GM18873 (cell line): ENCODE measurements at regions not wholly inside any gene's neighbourhood (a gene's known extent, or its start where the extent isn't known, plus 50 kb on each side); places are given as distances from the start of the nearest gene placed in this dataset.

Experiments
- ATAC-seq: cut with Tn5 transposase; IDR thresholded peaks from one replicate; pipeline ENCODE4 v1.9.1; 2021; ENCODE audit warnings: mild to moderate bottlenecking, moderate library complexity, moderate number of reproducible peaks; ENCODE audit not compliant: unreplicated experiment, low FRiP score

DNA sequence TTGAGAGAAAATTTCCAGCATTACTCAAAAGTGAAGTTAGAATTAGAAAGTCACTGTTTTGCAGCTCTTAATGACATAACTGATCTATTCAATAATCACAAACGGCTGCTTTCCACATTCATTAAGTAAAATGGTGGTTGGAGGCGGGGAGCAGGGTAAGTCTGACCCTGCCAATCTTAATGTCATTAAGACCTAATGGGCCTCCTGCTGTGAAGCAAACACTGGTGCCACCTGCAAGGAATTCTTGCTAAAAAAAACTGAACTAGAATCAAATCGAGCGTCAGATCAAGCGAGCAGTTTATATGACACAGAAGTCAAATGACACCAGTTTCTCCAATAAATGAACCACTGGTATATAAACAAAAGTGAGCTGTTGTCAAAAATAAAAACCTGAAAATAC is 351.5 kb downstream of the BRD1 start:
- no peak for ATAC-seq

GRCh38 chr22:49475253-49475652 is 352.4 kb downstream of the BRD1 start:
- ATAC-seq: no peak

DNA sequence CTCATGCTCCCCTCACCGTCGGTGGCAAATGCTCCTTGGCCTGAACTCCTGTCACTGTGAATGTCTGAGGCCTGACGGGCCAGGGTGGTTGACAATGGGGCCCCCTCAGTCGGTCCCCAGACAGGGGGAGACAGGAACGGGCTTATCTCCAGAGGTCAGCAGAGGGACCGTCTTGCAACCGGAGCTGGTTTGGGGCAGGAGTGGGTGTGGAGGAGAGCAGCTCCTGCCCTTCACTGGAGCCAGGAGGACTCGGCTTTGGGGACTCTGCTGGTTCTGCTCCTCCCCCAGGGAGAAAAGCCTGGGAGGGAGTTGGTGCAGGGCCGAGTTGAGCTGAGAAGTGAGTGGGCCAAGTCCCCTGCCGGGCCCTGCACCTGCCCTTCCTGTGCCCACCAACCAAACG is 354.4 kb downstream of the BRD1 start:
- ATAC-seq: no peak

DNA sequence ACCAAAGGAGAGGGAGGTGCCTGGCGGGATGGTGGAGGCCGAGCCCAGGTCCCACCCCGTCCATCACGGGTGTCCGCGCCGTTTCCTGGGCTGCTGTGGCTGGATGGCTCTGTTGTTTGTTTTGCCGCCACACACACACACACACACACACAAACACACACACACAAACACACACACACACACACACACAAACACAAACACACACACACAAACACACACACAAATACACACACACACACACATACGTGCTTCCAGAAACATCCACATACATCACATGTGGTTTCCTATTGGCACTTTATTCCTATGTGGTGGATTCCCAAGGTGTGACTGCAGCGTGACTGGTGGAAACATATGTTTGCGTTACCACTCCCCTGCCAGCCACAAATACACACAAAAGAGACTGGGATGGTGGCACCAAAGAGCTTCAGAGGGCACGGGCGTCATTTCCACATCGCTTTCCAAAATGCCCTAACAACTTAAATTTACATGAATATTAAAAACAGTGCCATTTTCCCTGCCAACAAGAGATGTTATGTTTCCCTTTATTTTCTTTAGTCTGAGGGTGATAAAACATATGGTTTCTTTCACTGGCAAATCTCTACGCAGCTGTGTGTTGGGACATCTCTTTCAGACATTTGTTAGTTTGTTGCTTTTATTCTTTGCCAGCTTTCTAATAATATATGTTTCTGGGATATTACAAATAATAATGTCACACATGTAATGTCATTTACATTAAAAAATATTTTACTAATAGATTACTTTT is 356.8 kb downstream of the BRD1 start:
- ATAC-seq: no peak

- no peak for ATAC-seq
Observed at GRCh38 chr22:49469896-49470740, 357.6 kb downstream of the BRD1 start.

- no peak for ATAC-seq
Observed at GRCh38 chr22:49468487-49469198, 359.0 kb downstream of the BRD1 start.

DNA sequence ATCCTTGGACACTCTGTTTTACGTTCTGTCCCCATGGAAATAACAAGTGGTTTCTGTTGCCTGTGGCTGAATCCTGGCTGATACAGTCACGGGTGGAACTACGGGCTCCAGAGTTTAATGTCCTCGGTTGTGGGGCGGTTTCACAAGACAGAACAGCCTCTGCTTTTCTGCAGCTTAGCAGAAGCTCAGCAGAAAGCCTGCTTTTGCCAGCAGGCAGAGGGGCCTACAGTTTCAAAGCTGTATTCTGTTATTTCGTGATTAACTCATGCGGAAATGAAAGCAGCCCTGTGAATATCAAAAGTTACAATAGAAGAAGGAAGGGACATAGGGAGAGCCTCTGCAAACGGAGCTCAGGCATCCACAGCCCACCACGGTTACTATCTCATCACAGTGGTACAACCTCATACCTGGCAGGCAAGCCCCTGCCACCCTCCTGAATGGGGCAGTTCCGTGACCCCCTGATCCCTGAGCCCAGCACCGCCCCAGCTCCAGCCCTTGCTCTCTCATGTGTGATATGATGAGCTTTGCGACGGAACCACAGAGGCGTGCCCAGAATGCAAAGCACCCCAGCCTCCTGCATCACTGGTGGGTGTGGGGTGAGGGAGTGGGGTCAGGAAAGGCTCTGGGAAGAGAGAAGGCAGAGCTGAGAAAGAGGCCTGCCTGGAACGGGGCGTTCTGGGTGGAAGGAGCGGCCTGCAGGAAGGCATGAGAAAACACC is 360.6 kb downstream of the BRD1 start:
- no peak for ATAC-seq

DNA sequence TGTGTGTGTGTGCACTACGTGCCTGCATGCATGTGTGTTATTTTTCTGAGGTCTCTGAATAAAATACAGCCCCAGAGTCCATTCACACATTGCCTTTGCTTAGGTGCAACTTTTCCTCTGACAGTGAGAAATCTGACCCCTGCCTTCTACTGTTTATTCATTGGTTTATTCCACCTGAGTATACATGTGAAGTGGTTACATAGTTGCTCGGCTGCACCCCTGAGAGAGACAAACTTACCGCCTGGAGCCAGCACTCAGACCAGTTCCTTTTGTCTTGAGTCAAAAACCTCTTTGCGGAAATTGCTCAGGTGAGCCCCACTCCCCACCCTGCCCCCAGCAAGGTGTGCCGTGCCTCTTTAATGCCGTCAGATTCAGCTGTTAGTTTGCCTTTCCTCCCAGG is 363.6 kb downstream of the BRD1 start:
- no peak for ATAC-seq

- no peak for ATAC-seq
Observed at GRCh38 chr22:49462795-49463194, 364.9 kb downstream of the BRD1 start.

DNA sequence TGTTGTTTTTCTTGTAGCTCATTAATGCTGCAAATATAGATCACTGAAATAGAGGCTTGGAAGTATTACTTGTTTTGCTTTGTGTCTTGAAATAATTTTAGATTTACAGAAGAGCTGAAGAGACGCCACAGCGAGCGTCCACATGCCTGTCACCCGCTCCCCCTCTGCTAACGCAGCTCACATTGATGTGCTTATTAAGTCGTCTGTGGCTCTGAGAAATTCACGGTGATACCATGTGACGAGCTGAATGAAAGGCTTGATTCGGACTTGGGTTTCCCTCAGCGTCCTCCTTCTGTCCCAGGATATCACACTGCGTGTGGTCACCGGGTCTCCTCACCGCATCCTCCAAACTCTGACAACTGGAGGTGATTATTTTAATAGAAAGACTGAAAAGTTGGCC is 365.4 kb downstream of the BRD1 start:
- no peak for ATAC-seq

GRCh38 chr22:49461674-49462073 is 366.0 kb downstream of the BRD1 start:
- no peak for ATAC-seq

DNA sequence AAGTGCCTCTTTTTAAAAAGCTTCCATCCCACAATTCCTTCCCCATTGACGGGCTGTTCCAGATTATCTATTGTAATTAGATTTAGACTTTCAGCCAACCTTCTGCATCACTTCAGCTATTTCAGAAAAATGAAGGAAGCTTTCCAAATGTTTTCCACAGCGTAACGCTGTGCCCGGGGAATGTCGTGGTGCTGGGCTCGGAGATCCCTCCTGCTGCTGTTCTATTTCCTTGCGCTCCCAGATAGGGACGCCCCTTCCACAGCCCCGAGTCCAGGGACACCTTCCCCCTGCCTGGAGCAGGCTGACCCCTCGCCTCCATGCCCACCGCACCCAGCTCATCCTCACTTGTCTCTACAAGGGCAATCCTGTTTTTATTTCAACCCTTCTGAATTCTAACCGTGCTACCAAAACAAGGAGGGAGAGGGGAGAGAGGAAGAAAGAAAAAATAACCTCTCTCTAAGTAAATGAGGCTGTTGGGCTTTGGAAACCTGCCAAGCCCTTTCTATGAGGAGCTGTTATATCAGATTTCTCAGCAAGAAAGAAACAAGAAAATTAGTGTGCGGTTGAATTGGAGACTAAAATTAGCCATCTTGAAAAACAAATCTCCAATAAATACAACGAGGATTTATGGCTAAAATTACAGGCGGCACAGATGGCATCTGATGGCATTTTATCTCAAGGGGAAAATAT is 366.9 kb downstream of the BRD1 start:
- ATAC-seq: no peak

- no peak for ATAC-seq
Observed at GRCh38 chr22:49460091-49460490, 367.6 kb downstream of the BRD1 start.

- no peak for ATAC-seq
Observed at GRCh38 chr22:49458708-49459099, 369.0 kb downstream of the BRD1 start.

GRCh38 chr22:49457946-49458707 is 369.5 kb downstream of the BRD1 start:
- ATAC-seq: no peak

- ATAC-seq: no peak
Observed at GRCh38 chr22:49457146-49457545, 370.5 kb downstream of the BRD1 start.

- ATAC-seq: no peak
Observed at GRCh38 chr22:49455595-49455994, 372.1 kb downstream of the BRD1 start.

DNA sequence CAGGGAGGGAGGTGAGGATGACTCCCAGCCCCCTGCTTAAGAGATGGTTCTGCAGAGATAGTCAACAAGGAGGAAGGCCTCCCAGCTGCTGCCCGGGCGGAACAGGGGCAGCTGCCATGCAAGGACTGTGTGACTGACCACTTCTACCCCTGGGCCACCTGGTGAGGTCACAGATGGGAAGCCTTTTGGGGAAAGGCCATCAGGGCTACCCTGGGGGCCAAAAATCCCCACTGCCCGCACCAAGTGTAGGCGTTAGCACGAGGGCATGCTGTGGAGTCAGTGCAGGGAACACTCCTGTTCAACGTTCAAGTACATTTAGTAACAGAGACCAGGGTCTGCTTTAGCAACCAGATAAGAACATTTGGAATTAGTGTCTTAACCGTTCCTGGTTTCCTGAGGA is 372.9 kb downstream of the BRD1 start:
- no peak for ATAC-seq

GRCh38 chr22:49453771-49454170 is 373.9 kb downstream of the BRD1 start:
- ATAC-seq: no peak
